ENCODE measurements at regions not wholly inside any gene's neighbourhood (a gene's known extent, or its start where the extent isn't known, plus 50 kb on each side); places are given as distances from the start of the nearest gene placed in this dataset.

DNA sequence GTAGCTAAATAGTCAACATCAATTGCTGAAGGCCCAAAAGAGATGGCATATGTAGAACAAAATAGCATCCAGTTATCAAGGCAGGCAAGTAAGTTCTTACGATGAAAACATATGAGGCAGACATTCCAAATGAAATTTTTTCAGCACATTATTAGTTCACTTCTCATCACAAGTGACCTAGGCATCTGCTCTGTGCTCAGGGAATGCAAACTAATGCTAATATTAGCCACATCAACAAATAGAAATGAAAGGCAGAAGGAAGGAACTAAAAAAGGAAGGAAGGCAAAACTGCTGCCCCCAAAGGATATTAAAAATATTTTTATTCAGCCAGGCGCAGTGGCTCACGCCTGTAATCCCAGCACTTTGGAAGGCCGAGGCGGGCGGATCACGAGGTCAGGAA is 51.2 kb upstream of the ROCK1 start:
- peak overlapping the region; percentile 91 for H3K27ac Mint-ChIP-seq
- no peak overlapping the region for H3K4me3 Mint-ChIP-seq
- H3K9me3 Mint-ChIP-seq, result no peaks in the 10 kb centered on the region
- H3K4me1 Mint-ChIP-seq (ENCODE audit: low read depth), result peaks cover 29% of the 10 kb centered on the region
- no peaks in the 10 kb centered on the region for H3K36me3 Mint-ChIP-seq (ENCODE audit: low read depth)
- no peaks in the 10 kb centered on the region for H3K27me3 Mint-ChIP-seq
- intact Hi-C loops (cut with micrococcal nuclease), result loop anchor here (5.0 kb wide), 1 partner anchor 45 kb away; no protein-coding TSS in a partner anchor

DNA sequence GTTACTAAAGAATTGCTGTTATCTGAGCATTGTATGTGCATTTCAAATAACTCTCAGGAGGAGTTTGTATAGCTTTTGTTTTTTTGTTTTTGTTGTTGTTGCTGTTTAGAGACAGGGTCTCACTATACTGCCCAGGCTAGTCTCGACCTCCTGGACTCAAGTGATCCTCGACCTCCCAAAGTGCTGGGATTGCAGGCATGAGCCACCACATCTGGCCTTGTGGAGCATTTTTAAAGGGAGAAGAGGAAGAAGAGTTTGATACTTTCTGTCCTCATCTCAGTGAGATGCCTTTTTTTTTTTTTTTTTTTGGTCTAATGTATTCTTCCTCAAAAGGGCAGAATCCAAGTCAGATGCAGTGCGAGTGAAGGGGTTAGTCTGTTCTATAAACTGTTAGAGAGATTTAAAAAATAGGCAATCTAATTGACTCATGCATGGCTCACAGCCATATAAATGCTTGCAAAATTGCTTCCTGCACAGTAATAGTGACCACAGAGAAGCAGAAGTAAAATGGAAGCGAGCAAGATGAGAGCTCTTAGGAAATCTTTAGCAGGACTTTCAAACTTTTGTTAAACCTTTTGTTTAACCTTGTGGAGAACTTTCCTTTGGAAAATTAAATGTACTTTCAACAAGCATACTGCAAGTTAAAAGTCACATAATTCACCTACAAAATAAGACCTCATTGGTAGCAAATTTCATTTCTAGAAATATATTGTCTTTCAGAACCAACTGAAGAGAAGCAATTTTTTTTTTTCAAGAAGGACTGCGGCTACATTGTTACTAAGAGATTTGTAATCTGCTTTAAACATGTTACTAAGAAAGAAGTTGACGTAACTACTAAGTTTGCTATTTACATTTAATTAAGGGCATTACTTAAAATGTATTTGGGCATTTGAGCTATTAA is 52.3 kb upstream of the ROCK1 start:
- Mint-ChIP-seq H3K9me3 (no peaks in the 10 kb centered on the region), H3K27me3 (no peaks in the 10 kb centered on the region), H3K27ac (peak overlapping the region; percentile 91), H3K36me3 (ENCODE audit: low read depth) (no peaks in the 10 kb centered on the region), H3K4me3 (peak overlapping the region; percentile 48), H3K4me1 (ENCODE audit: low read depth) (peaks cover 29% of the 10 kb centered on the region)
- intact Hi-C loops (cut with micrococcal nuclease), result loop anchor here (2.0 to 5.0 kb wide), 2 partner anchors 15 to 47 kb away; no protein-coding TSS in a partner anchor

DNA sequence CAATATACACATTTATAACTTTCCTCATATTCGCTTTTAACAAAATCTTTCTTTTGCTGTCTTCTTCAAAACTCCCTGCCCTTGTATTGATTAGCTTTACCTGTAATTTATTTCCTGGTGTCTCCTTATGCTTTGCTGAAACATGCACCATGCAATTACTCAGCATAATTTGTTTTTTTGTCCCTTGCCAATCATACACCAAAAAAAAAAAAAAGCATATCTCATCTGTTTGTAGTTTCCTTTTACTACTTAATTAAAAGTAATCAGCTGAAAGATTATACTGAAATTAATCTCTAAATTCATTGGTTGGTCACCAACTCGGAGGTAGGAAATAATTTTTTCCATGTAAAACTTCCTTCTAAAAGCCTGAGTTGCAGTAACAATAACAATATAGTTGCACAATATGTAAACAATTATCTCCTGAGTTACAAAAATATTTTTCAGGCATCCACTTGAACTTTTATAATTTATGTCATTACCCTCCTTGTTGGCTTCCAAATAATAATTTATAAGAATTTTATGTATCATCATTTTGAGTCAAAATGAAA is 53.0 kb upstream of the ROCK1 start:
- Mint-ChIP-seq H3K36me3 (ENCODE audit: low read depth) (no peaks in the 10 kb centered on the region), H3K4me3 (peak overlapping the region; percentile 26), H3K4me1 (ENCODE audit: low read depth) (peaks cover 29% of the 10 kb centered on the region), H3K9me3 (no peaks in the 10 kb centered on the region), H3K27ac (peak overlapping the region; percentile 91), H3K27me3 (no peaks in the 10 kb centered on the region)
- intact Hi-C loops (cut with micrococcal nuclease), result loop anchor here (2.0 to 5.0 kb wide), 3 partner anchors 14 to 57 kb away; no protein-coding TSS in a partner anchor

DNA sequence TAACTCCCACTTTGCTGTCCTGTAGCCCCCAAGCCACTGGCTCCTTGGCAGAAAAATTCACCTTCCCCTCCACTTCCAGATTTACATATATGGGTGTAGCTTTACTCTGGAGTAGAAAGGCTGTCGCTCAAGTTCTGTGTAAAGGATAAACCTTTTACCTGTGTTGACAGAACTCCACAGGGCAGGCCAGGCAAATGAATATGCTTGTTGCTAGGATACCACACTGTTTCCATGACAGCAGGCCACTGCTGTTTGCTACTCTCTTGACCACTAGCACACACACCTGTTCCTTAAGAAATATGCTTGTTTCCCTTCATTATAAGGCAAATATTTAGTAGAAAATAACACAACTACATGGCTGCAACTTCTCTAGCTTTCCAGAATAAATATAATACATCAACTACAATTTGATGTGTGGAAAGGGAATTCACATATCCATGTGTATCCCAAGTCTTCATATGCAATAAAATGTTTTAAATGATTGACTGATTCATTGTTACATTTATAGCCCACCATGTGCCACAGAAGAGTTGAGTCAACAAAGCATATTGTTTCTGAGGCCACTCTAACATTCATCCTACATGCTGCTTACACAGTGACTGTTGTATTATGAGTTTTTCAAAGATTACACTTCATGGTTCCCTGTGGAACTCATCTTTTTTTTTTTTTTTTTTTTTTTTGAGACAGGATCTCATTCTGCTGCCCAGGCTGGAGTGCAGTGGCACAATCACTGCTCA is 56.2 kb upstream of the ROCK1 start:
- H3K9me3 Mint-ChIP-seq, result no peaks in the 10 kb centered on the region
- no peaks in the 10 kb centered on the region for H3K36me3 Mint-ChIP-seq (ENCODE audit: low read depth)
- no peak overlapping the region for H3K27ac Mint-ChIP-seq
- H3K4me3 Mint-ChIP-seq, result no peak overlapping the region
- no peaks in the 10 kb centered on the region for H3K27me3 Mint-ChIP-seq
- H3K4me1 Mint-ChIP-seq (ENCODE audit: low read depth), result peaks cover 16% of the 10 kb centered on the region
- intact Hi-C loops (cut with micrococcal nuclease), result loop anchor here (5.0 kb wide), 1 partner anchor 61 kb away; no protein-coding TSS in a partner anchor

DNA sequence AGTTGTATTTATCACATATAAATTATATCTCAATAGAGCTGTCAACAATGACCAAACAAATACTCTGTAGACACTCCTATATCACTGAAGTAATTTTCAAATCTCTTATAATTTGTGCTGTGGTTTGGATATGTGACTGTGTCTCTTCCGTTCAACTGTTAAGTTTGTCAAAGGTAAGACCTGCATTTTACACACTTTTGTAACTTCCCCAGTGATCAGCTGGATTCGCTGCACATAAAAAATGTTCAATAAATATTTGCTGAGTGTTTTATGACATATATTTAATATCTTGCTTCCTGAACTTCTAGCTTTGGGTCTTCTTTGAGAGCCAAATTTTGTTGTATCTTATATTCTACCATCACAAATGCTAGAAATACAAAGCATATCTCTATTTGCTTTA is 57.3 kb upstream of the ROCK1 start:
- Mint-ChIP-seq H3K4me3 (no peak overlapping the region), H3K4me1 (ENCODE audit: low read depth) (peaks cover 5% of the 10 kb centered on the region), H3K9me3 (no peaks in the 10 kb centered on the region)

DNA sequence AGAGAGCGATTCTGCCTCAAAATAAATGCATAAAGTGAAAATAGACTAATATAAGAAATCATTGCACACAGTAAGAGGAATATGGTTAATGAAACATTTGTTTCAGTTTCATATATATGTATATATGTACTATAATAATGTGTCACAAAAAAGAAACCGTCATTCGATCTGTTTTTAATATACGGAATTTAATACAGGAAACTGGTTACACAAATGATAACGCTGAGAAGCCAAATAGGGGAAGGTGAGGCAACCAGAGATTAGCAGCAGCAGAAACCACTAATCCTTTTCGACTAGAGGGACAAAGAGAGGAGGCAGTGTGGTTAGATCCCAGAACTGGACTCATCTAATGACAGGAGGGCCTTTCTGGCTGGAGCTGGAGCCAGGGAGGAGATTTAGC is 64.2 kb upstream of the GREB1L start:
- Mint-ChIP-seq H3K27me3 (no peaks in the 10 kb centered on the region), H3K4me1 (ENCODE audit: low read depth) (peaks cover 23% of the 10 kb centered on the region), H3K27ac (no peak overlapping the region), H3K4me3 (no peak overlapping the region), H3K36me3 (ENCODE audit: low read depth) (no peaks in the 10 kb centered on the region), H3K9me3 (no peaks in the 10 kb centered on the region)
- intact Hi-C loops (cut with micrococcal nuclease), result loop anchor here (2.0 to 5.0 kb wide), 2 partner anchors 13 to 141 kb away; no protein-coding TSS in a partner anchor

More for the DNA sequence above, 57.3 kb upstream of the ROCK1 start:
- intact Hi-C loops (cut with micrococcal nuclease), result loop anchor here (5.0 kb wide), 1 partner anchor 62 kb away; no protein-coding TSS in a partner anchor
- no peaks in the 10 kb centered on the region for H3K27me3 Mint-ChIP-seq
- H3K36me3 Mint-ChIP-seq (ENCODE audit: low read depth), result no peaks in the 10 kb centered on the region
- no peak overlapping the region for H3K27ac Mint-ChIP-seq

DNA sequence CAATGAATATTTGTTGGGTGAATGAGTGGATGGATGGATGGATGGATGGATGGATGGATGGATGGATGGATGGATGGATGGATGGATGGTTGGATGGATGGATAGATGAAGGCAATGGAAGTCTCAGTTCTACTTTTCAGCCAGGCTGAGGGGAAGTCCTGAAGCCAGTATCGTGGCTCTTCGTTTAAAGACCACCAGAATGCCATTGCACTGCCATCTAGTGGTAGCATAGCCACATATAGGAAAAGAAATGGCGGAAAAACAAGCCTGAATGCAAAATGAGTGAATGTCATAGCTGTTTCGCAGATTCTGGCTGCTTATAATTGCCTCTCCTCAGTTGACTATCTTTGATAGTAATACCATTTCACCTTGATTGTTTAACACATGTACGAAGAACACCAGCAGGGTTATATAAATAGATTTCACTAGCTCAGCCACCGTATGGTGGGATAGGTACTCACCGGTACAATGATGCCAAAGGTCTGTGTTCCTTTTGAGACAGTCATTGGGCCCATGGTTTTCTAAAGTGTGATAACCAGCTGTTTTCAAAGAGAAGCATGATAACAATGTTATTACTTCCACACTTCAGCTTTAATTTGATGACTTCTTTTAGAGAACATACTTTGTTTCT is 62.3 kb upstream of the GREB1L start:
- Mint-ChIP-seq H3K9me3 (no peaks in the 10 kb centered on the region), H3K36me3 (ENCODE audit: low read depth) (no peaks in the 10 kb centered on the region), H3K27ac (no peak overlapping the region), H3K4me3 (no peak overlapping the region), H3K27me3 (no peaks in the 10 kb centered on the region), H3K4me1 (ENCODE audit: low read depth) (peaks cover 23% of the 10 kb centered on the region)
- intact Hi-C loops (cut with micrococcal nuclease), result loop anchor here (2.0 to 5.0 kb wide), 2 partner anchors 15 to 142 kb away; no protein-coding TSS in a partner anchor

DNA sequence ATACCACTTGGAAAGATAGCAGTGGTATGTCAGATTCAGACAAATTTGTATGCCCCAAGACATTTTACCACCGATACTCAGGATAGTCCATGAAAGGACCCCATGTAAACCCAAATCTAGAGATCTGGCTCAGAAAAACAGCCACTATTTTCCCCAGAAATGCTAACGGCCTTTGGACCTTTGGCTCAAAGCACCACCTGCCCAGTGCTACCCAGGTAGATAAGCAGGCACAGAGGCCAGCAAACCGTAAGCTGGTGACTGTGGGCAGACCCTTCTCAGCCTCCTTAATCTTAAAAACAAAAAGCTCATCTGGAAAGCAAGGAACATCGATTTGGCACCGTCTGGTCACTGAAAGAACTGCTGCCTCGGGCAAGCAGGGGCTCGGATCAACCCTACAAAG is 61.4 kb upstream of the GREB1L start:
- Mint-ChIP-seq H3K27ac (no peak overlapping the region), H3K4me1 (ENCODE audit: low read depth) (peaks cover 23% of the 10 kb centered on the region), H3K27me3 (no peaks in the 10 kb centered on the region), H3K9me3 (no peaks in the 10 kb centered on the region), H3K4me3 (no peak overlapping the region), H3K36me3 (ENCODE audit: low read depth) (no peaks in the 10 kb centered on the region)
- intact Hi-C loops (cut with micrococcal nuclease), result no loop called here

DNA sequence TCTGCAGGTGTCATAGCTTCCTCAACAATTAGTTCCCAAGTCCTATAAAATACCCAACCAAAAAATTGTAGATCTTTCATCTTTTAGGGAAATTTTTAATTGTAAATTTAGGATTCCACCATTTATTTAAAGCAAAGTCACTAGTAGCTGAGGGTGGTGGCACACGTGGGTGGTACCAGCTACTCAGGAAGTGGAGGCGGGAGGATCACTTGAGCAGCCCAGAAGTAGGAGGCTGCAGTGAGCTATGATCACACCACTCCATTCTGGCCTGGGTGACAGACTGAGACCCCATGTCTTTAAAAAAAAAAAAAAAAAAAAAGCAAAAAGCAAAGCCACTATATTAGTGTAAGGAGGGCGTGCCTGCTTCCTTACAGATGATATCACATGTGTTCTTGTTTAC is 60.3 kb upstream of the GREB1L start:
- Mint-ChIP-seq H3K4me3 (no peak overlapping the region), H3K27ac (no peak overlapping the region), H3K4me1 (ENCODE audit: low read depth) (peaks cover 23% of the 10 kb centered on the region), H3K27me3 (no peaks in the 10 kb centered on the region), H3K9me3 (no peaks in the 10 kb centered on the region), H3K36me3 (ENCODE audit: low read depth) (no peaks in the 10 kb centered on the region)
- intact Hi-C loops (cut with micrococcal nuclease), result no loop called here

DNA sequence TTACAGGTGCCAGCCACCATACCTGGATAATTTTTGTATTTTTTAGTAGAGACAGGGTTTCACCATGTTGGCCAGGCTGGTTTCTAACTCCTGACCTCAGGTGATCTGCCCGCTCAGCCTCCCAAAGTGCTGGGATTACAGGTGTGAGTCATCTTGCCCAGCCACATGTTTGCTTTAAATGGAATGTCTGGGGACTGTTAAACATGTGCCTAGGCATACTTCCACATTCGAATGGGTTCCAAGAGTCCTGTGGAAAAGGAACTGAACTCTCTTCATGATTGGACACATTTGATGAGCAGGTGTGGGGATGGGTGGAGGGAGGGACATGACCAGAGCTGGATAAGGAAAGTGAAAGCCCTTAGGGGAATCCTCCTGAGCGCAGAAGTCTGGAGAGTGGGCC is 58.4 kb upstream of the GREB1L start:
- H3K9me3 Mint-ChIP-seq, result no peaks in the 10 kb centered on the region
- H3K27ac Mint-ChIP-seq, result no peak overlapping the region
- H3K36me3 Mint-ChIP-seq (ENCODE audit: low read depth), result no peaks in the 10 kb centered on the region
- no peak overlapping the region for H3K4me3 Mint-ChIP-seq
- intact Hi-C loops (cut with micrococcal nuclease), result no loop called here
- H3K27me3 Mint-ChIP-seq, result no peaks in the 10 kb centered on the region
- H3K4me1 Mint-ChIP-seq (ENCODE audit: low read depth), result peaks cover 14% of the 10 kb centered on the region

DNA sequence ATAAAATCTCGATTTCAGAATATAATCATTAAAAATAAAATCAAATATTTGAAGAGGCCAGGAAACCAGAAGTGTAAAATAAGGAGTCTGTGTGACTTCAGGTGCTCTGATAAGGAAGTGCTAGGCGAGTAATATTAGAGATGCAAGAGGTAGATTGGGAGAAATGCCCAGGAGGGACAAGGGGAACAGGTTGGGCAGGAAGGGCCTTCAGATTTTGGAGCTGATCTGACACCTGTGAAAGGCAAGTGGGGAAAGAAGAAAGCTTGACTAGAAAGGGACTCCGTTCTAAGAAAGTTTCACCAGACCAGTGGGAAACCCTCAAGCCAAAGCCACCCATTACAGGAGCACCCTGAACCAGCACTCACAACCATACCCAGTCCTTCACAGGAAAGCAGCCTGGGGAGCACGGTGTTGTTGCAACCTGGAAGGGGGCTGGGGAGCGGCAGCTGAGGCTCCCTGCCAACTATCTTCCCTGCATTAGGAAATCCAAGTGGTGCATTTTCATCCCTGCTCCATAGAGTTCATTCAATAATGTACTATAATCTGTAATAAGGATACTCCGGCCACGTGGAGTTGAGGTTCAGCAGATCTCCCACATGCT is 57.5 kb upstream of the GREB1L start:
- intact Hi-C loops (cut with micrococcal nuclease), result no loop called here
- Mint-ChIP-seq H3K4me3 (no peak overlapping the region), H3K27ac (no peak overlapping the region), H3K9me3 (no peaks in the 10 kb centered on the region), H3K4me1 (ENCODE audit: low read depth) (peaks cover 14% of the 10 kb centered on the region), H3K36me3 (ENCODE audit: low read depth) (no peaks in the 10 kb centered on the region), H3K27me3 (no peaks in the 10 kb centered on the region)

DNA sequence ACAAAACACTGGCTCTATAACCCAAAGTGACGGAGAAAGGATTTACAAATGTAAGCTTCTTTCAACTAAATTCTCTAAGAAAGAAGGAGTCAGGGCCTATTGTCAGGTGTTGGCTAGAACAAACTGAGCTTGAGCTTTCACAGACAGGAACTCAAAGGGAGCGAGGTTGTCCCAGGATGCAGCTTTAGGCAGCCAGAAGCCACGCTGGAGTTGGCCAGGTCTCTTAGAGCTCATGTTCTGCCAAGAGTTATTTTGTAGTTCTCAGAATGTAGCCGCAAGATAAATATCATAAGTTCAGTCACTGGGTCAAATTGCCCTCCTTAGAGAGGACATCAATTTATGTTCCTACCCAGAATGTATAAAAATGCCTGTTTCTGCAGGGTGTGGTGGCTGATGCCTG is 54.1 kb upstream of the GREB1L start:
- Mint-ChIP-seq H3K27ac (no peak overlapping the region), H3K27me3 (peaks cover 6% of the 10 kb centered on the region), H3K4me1 (ENCODE audit: low read depth) (no peaks in the 10 kb centered on the region), H3K36me3 (ENCODE audit: low read depth) (no peaks in the 10 kb centered on the region), H3K4me3 (no peak overlapping the region), H3K9me3 (no peaks in the 10 kb centered on the region)
- intact Hi-C loops (cut with micrococcal nuclease), result no loop called here

DNA sequence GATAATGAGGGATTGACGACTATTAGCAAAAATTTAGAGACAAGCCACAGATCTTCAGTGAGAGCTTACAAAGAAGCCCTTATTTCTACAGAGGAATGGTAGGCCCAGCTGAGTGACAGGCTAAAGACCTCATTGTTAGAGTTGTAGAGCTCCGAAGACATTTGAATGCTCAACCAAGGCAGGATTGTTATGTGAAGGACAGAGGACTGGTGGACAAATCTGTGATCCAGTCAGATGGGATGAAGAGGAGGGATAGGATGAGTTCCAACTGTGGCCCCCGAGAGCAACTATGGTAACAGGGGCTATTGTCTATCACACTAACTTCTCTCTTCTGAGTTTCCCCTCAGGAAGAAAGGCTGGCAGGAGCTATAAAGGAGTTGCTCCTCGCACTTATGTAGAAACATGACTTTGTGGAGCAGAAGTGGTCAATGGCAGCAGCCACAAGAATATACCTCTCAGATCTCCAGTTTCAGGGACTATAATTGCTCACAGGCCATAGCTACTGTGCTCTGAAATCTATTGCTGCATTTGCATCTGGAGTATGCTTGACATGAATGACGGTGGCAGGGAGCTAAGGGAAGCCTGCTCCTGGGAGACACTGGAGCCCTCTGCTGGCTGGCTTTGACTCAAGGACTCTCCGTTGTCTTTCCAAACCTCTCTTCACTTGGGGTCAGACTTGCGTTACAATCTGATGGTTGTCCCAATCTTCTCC is 50.3 kb upstream of the GREB1L start:
- Mint-ChIP-seq H3K36me3 (ENCODE audit: low read depth) (no peaks in the 10 kb centered on the region), H3K4me1 (ENCODE audit: low read depth) (no peaks in the 10 kb centered on the region), H3K4me3 (no peak overlapping the region), H3K9me3 (no peaks in the 10 kb centered on the region), H3K27ac (no peak overlapping the region), H3K27me3 (peaks cover 20% of the 10 kb centered on the region)
- intact Hi-C loops (cut with micrococcal nuclease), result no loop called here
